ENCODE measurements at regions not wholly inside any gene's neighbourhood (a gene's known extent, or its start where the extent isn't known, plus 50 kb on each side); places are given as distances from the start of the nearest gene placed in this dataset.

DNA sequence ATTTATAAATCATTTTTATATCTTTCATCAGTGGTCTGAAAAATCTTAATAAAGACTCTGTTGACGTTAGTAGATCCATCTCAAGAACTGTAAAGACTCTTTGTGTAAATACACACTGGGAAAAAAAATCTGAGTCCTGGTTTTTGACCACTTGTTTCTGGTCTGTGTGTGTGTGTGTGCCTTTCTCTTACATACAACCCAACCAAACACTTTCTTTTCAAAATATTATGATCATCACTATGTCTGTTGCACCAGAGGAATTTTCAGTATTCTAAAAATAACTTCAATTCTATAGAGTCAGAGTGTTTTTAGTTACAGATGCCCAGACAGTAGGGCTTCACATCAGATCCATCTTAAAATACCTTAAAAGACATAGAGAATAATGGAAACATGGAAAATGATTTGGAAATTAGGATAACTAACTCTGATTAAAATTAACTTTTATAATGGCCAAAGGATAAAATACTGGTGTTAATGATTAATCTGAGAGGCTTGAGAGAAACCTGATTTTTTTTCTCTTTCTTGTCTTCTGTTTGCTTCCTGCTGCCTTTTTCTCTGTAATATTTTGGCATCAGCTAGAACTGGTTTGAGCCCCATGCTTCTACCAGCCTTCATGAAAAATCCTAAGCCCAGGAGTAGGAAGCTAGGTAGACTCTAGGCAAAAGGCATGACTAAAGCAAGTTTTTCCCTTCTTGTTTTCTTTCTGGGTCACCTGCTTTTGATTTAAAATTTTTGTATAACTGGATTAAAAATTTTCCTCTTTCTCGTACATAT lies 99.7 kb downstream of the ATXN3L start:
- TF ChIP-seq, protein P1, sequence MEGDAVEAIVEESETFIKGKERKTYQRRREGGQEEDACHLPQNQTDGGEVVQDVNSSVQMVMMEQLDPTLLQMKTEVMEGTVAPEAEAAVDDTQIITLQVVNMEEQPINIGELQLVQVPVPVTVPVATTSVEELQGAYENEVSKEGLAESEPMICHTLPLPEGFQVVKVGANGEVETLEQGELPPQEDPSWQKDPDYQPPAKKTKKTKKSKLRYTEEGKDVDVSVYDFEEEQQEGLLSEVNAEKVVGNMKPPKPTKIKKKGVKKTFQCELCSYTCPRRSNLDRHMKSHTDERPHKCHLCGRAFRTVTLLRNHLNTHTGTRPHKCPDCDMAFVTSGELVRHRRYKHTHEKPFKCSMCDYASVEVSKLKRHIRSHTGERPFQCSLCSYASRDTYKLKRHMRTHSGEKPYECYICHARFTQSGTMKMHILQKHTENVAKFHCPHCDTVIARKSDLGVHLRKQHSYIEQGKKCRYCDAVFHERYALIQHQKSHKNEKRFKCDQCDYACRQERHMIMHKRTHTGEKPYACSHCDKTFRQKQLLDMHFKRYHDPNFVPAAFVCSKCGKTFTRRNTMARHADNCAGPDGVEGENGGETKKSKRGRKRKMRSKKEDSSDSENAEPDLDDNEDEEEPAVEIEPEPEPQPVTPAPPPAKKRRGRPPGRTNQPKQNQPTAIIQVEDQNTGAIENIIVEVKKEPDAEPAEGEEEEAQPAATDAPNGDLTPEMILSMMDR (IDR thresholded peaks at IDR 0.05; ENCODE audit: low read depth, low read length), result no peak
- TF ChIP-seq EZH2phosphoT487 (IDR thresholded peaks at IDR 0.05; ENCODE audit: low read depth), result no peak
